Chondrocyte (in vitro differentiated cells): ENCODE measurements at regions not wholly inside any gene's neighbourhood (a gene's known extent, or its start where the extent isn't known, plus 50 kb on each side); places are given as distances from the start of the nearest gene placed in this dataset.
"Not testable (repeated sequence)": the region's sequence is repeated elsewhere in the genome, so short reads cannot be mapped to it uniquely, and the experiment has no call there.

Experiments
- DNase-seq: peaks from one replicate; pipeline ENCODE4 v3.0.0; 2021; ENCODE audit warnings: mixed read lengths, low spot score
- H3K27ac Mint-ChIP-seq: one replicate; pipeline ENCODE4 v1.8.0; 2021; ENCODE audit warnings: mild to moderate bottlenecking, moderate library complexity, mixed read lengths; ENCODE audit not compliant: unreplicated experiment
- H3K27me3 Mint-ChIP-seq: 2 replicates; pipeline ENCODE4 v1.8.0; 2021; ENCODE audit warnings: low read depth, mixed read lengths
- H3K36me3 Mint-ChIP-seq: 2 replicates; pipeline ENCODE4 v1.8.0; 2021; ENCODE audit warnings: low read depth, mixed read lengths
- H3K4me1 Mint-ChIP-seq: 2 replicates; pipeline ENCODE4 v1.8.0; 2021; ENCODE audit warnings: low read depth, mild to moderate bottlenecking, mixed read lengths
- H3K4me3 Mint-ChIP-seq: one replicate; pipeline ENCODE4 v1.8.0; 2021; ENCODE audit warnings: mild to moderate bottlenecking, moderate library complexity, mixed read lengths; ENCODE audit not compliant: unreplicated experiment
- H3K9me3 Mint-ChIP-seq: 2 replicates; pipeline ENCODE4 v1.8.0; 2021; ENCODE audit warnings: low read depth, mixed read lengths
- TF ChIP-seq, protein P1 (sequence below): fragments of 200-600 bp; sonication (generic); IDR thresholded peaks from 2 replicates; pipeline ENCODE4 v1.5.0; 2021; ENCODE audit warnings: antibody characterized with exemption, mild to moderate bottlenecking, moderate library complexity

DNA sequence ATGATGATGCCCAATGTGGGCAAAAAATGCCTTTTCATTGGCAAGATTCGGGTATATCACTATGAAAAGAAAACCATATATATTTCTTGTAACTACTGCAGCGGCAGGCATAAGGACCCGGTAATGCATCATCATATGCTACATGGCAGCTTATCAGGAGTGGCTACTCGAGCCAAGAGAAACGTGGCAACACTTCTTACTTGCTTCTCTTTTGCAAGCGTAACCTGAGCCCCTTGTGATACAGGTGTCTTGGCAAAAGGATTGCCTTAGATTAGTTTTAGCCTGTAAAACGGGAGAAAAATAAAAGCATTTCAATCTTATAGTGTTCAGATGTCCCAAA, 280.3 kb downstream of the SPRY1 start:
- H3K4me3 Mint-ChIP-seq = no peak overlapping the region
- DNase-seq = no peak

DNA sequence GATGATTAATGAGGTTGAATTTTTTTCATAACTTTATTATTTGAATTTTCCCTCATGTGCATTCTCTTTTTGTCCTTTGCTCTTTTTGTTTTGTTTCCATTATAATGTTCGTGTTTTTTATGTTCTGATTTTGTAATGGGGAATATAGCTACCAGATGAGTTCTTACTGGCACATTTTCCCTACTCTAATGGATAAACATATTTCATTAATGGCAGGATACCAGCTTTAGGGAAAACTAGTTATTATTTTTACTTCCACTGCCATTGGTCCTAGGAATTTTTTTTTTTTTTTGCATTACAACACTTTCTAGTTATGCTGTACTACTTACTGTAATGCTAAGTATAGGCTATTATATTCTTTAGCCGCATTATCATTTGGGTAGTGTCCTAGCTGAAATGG, 286.3 kb downstream of the SPRY1 start:
- Mint-ChIP-seq H3K9me3 (no peaks in the 10 kb centered on the region), H3K4me3 (no peak overlapping the region)

More for the DNA sequence above, 280.3 kb downstream of the SPRY1 start:
- H3K27ac Mint-ChIP-seq = no peak overlapping the region
- peaks cover 2% of the 10 kb centered on the region for H3K36me3 Mint-ChIP-seq
- H3K4me1 Mint-ChIP-seq = peaks cover 10% of the 10 kb centered on the region
- H3K27me3 Mint-ChIP-seq = no peaks in the 10 kb centered on the region
- TF ChIP-seq, protein P1, sequence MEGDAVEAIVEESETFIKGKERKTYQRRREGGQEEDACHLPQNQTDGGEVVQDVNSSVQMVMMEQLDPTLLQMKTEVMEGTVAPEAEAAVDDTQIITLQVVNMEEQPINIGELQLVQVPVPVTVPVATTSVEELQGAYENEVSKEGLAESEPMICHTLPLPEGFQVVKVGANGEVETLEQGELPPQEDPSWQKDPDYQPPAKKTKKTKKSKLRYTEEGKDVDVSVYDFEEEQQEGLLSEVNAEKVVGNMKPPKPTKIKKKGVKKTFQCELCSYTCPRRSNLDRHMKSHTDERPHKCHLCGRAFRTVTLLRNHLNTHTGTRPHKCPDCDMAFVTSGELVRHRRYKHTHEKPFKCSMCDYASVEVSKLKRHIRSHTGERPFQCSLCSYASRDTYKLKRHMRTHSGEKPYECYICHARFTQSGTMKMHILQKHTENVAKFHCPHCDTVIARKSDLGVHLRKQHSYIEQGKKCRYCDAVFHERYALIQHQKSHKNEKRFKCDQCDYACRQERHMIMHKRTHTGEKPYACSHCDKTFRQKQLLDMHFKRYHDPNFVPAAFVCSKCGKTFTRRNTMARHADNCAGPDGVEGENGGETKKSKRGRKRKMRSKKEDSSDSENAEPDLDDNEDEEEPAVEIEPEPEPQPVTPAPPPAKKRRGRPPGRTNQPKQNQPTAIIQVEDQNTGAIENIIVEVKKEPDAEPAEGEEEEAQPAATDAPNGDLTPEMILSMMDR = no peak
- no peaks in the 10 kb centered on the region for H3K9me3 Mint-ChIP-seq

DNA sequence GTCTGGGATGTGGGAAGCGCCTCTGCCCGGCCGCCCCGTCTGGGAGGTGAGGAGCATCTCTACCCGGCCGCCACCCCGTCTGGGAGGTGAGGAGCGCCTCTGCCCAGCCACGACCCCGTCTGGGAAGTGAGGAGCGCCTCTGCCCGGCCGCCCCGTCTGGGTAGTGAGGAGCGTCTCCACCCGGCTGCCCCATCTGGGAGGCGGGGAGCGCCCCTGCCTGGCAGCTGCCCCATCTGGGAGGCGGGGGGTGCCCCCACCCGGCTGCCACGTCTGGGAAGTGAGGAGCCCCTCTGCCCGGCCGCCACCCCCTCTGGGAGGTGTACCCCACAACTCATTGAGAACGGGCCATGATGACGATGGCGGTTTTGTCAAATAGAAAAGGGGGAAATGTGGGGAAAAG, 288.3 kb downstream of the SPRY1 start:
- H3K36me3 Mint-ChIP-seq, H3K9me3 Mint-ChIP-seq, H3K27ac Mint-ChIP-seq, H3K27me3 Mint-ChIP-seq, H3K4me3 Mint-ChIP-seq, H3K4me1 Mint-ChIP-seq, DNase-seq: not testable (repeated sequence)

More for the DNA sequence above, 286.3 kb downstream of the SPRY1 start:
- no peaks in the 10 kb centered on the region for H3K27me3 Mint-ChIP-seq
- no peaks in the 10 kb centered on the region for H3K4me1 Mint-ChIP-seq
- H3K27ac Mint-ChIP-seq = no peak overlapping the region
- H3K36me3 Mint-ChIP-seq = no peaks in the 10 kb centered on the region
- no peak for DNase-seq
- TF ChIP-seq, protein P1 = no peak

DNA sequence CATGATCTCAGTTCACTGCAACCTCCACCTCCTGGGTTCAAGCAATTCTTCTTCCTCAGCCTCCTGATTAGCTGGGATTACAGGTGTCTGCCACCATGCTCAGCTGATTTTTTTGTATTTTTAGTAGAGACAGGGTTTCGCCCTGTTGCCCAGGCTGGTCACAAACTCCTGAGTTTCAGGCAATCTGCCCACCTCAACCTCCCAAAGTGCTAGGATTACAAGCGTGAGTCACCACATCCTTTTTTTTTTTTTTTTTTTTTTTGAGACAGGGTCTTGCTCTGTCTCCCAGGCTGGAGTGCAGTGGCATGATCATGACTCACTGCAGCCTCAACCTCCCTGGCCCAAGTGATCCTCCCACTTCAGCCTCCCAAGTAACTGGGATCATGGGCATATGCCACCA, 298.9 kb downstream of the SPRY1 start:
- not testable (repeated sequence) for H3K27me3 Mint-ChIP-seq, H3K9me3 Mint-ChIP-seq, H3K4me3 Mint-ChIP-seq, H3K36me3 Mint-ChIP-seq, DNase-seq
- peak overlapping the region; percentile 10 for H3K27ac Mint-ChIP-seq
- peaks cover 11% of the 10 kb centered on the region for H3K4me1 Mint-ChIP-seq

- TF ChIP-seq, protein P1 = no peak
- Mint-ChIP-seq H3K4me3 (no peak overlapping the region), H3K27me3 (no peaks in the 10 kb centered on the region), H3K36me3 (no peaks in the 10 kb centered on the region), H3K27ac (no peak overlapping the region), H3K9me3 (peaks cover 4% of the 10 kb centered on the region), H3K4me1 (peaks cover 23% of the 10 kb centered on the region)
- DNase-seq = no peak
Measured at GRCh38 chr4:123696687-123697086, 300.1 kb downstream of the SPRY1 start.

GRCh38 chr4:123698556-123698955, 302.0 kb downstream of the SPRY1 start:
- Mint-ChIP-seq H3K4me3 (no peak overlapping the region), H3K4me1 (peaks cover 26% of the 10 kb centered on the region), H3K27me3 (no peaks in the 10 kb centered on the region), H3K9me3 (peaks cover 7% of the 10 kb centered on the region), H3K36me3 (peaks cover 1% of the 10 kb centered on the region), H3K27ac (no peak overlapping the region)
- no peak for DNase-seq
- TF ChIP-seq, protein P1 = no peak
